GM23338 (cell line): ENCODE measurements at regions not wholly inside any gene's neighbourhood (a gene's known extent, or its start where the extent isn't known, plus 50 kb on each side); places are given as distances from the start of the nearest gene placed in this dataset.

Experiments used
- ATAC-seq: fragments of 200-7000 bp; cut with Tn5 transposase; 3 replicates; pipeline ENCODE4 v1.9.1; 2020
- DNase-seq: peaks from one replicate; pipeline ENCODE4 v3.0.0-alpha.2; 2015; ENCODE audit warnings: low spot score
- H2AFZ ChIP-seq: fragments of 200-600 bp; sonication (generic); 2 replicates; pipeline ENCODE4 v1.8.0; 2016; ENCODE audit warnings: antibody characterized with exemption, mild to moderate bottlenecking, moderate library complexity
- H3F3A ChIP-seq: fragments of 200-600 bp; sonication (generic); replicated peaks from 2 replicates; pipeline ENCODE4 v1.8.0; 2017; ENCODE audit warnings: antibody characterized with exemption, mixed run types, low read depth
- H3K27ac ChIP-seq: fragments of 200-600 bp; sonication (generic); 2 replicates; pipeline ENCODE4 v1.6.1; 2016; ENCODE audit warnings: low read depth
- H3K27me3 ChIP-seq: fragments of 200-600 bp; sonication (generic); 2 replicates; pipeline ENCODE4 v1.8.0; 2016; ENCODE audit warnings: mild to moderate bottlenecking, mixed run types, moderate library complexity; ENCODE audit not compliant: insufficient read depth
- H3K36me3 ChIP-seq: fragments of 200-600 bp; sonication (generic); 2 replicates; pipeline ENCODE4 v1.8.0; 2016; ENCODE audit warnings: mild to moderate bottlenecking; ENCODE audit not compliant: insufficient read depth
- H3K4me1 ChIP-seq: fragments of 200-600 bp; sonication (generic); 2 replicates; pipeline ENCODE4 v1.8.0; 2016; ENCODE audit warnings: mild to moderate bottlenecking, moderate library complexity; ENCODE audit not compliant: insufficient read depth
- H3K4me2 ChIP-seq: fragments of 200-600 bp; sonication (generic); 2 replicates; pipeline ENCODE4 v1.7.1; 2017; ENCODE audit warnings: mixed run types
- H3K4me3 ChIP-seq: fragments of 200-600 bp; sonication (generic); 2 replicates; pipeline ENCODE4 v1.6.1; 2016; ENCODE audit warnings: mixed run types
- H3K79me2 ChIP-seq: fragments of 200-600 bp; sonication (generic); replicated peaks from 2 replicates; pipeline ENCODE4 v1.8.0; 2017; ENCODE audit warnings: mild to moderate bottlenecking; ENCODE audit not compliant: insufficient read depth
- H3K9me2 ChIP-seq: fragments of 200-600 bp; sonication (generic); 2 replicates; pipeline ENCODE4 v1.8.0; 2017; ENCODE audit not compliant: insufficient read depth
- H4K20me1 ChIP-seq: fragments of 200-600 bp; sonication (generic); replicated peaks from 2 replicates; pipeline ENCODE4 v1.8.0; 2017; ENCODE audit warnings: mild to moderate bottlenecking; ENCODE audit not compliant: insufficient read depth
- H3K27ac Mint-ChIP-seq: 2 replicates; pipeline ENCODE4 v1.8.0; 2020; ENCODE audit warnings: inconsistent platforms, mild to moderate bottlenecking, moderate library complexity, mixed read lengths
- H3K27me3 Mint-ChIP-seq: 3 replicates; pipeline ENCODE4 v1.8.0; 2022; ENCODE audit warnings: low read depth, mild to moderate bottlenecking, moderate library complexity, mixed read lengths, inconsistent platforms; ENCODE audit not compliant: insufficient read depth, poor library complexity
- H3K36me3 Mint-ChIP-seq: 3 replicates; pipeline ENCODE4 v1.8.0; 2021; ENCODE audit warnings: low read depth, mild to moderate bottlenecking, inconsistent platforms, moderate library complexity, mixed read lengths
- H3K4me1 Mint-ChIP-seq: 3 replicates; pipeline ENCODE4 v1.8.0; 2020; ENCODE audit warnings: mild to moderate bottlenecking, inconsistent platforms, mixed read lengths
- H3K4me3 Mint-ChIP-seq: 3 replicates; pipeline ENCODE4 v1.8.0; 2021; ENCODE audit warnings: moderate library complexity, mild to moderate bottlenecking, inconsistent platforms, mixed read lengths
- H3K9me3 Mint-ChIP-seq: 3 replicates; pipeline ENCODE4 v1.8.0; 2020; ENCODE audit warnings: moderate library complexity, mild to moderate bottlenecking, inconsistent platforms, mixed read lengths
- CREB1 ChIP-seq: fragments of 250-450 bp; sonication (Bioruptor Pico); IDR thresholded peaks from 2 replicates; pipeline ENCODE4 v1.5.0; 2020; ENCODE audit warnings: low read depth, mild to moderate bottlenecking, moderate library complexity
- CTCF ChIP-seq, 2 experiments: fragments of 200-600 bp in 1 of 2; sonication (generic) in 1 of 2; conservative IDR thresholded peaks; 2 replicates each; pipeline versions ENCODE4 v1.5.1 to v1.6.1; 2016 to 2017; ENCODE audit warnings: antibody characterized with exemption in 2 of 2, low read depth in 2 of 2, mild to moderate bottlenecking in 2 of 2, moderate library complexity in 1 of 2
- ETS1 ChIP-seq: IDR thresholded peaks from 2 replicates; pipeline ENCODE4 v1.6.1; 2016; ENCODE audit warnings: antibody characterized with exemption
- EZH2 ChIP-seq: fragments of 200-600 bp; sonication (generic); IDR thresholded peaks from one replicate; pipeline ENCODE4 v1.8.0; 2017; ENCODE audit warnings: antibody characterized with exemption, mild to moderate bottlenecking, low read depth; ENCODE audit not compliant: unreplicated experiment
- EZH2phosphoT487 ChIP-seq: fragments of 200-600 bp; sonication (generic); IDR thresholded peaks from one replicate; pipeline ENCODE4 v1.8.1; 2018; ENCODE audit warnings: antibody characterized with exemption; ENCODE audit not compliant: unreplicated experiment
- JUNB ChIP-seq: IDR thresholded peaks from one replicate; pipeline ENCODE4 v1.6.1; 2016; ENCODE audit warnings: antibody characterized with exemption; ENCODE audit not compliant: unreplicated experiment
- NANOG ChIP-seq: IDR thresholded peaks from 2 replicates; pipeline ENCODE4 v1.6.1; 2016; ENCODE audit warnings: antibody characterized with exemption, borderline replicate concordance
- POLR2AphosphoS5 ChIP-seq: IDR thresholded peaks from 2 replicates; pipeline ENCODE4 v1.6.1; 2016; ENCODE audit warnings: antibody characterized with exemption, low read depth
- REST ChIP-seq: IDR thresholded peaks from one replicate; pipeline ENCODE4 v1.6.1; 2018; ENCODE audit warnings: antibody characterized with exemption; ENCODE audit not compliant: unreplicated experiment
- STAT1 ChIP-seq: IDR thresholded peaks from one replicate; pipeline ENCODE4 v1.6.1; 2016; ENCODE audit warnings: antibody characterized with exemption; ENCODE audit not compliant: unreplicated experiment
- ZNF114 ChIP-seq: fragments of 250-450 bp; sonication (Bioruptor Pico); IDR thresholded peaks from 2 replicates; pipeline ENCODE4 v1.5.0; 2020; ENCODE audit warnings: mild to moderate bottlenecking, moderate library complexity
- ZNF331 ChIP-seq: fragments of 250-450 bp; sonication (Bioruptor Pico); IDR thresholded peaks from 2 replicates; pipeline ENCODE4 v1.5.0; 2020; ENCODE audit warnings: low read depth, mild to moderate bottlenecking, moderate library complexity
- ZNF462 ChIP-seq: fragments of 250-450 bp; sonication (Bioruptor Pico); IDR thresholded peaks from 2 replicates; pipeline ENCODE4 v1.5.0; 2020; ENCODE audit warnings: mild to moderate bottlenecking, moderate library complexity

DNA sequence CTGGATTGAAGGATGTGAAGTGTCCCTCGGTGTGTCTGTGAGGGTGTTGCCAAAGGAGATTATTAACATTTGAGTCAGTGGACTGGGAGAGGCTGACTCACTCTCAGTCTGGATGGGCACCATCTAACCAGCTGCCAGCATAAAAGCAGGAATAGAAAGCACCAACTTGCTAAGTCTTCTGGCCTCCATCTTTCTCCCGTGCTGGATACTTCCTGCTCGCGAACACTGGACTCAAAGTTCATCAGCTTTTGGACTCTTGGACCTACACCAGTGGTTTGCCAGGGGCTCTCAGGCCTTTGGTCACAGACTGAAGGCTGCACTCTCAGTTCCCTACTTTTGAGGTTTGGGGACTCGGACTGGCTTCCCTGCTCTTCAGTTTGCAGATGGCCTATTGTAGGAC, 220.3 kb upstream of the LRFN2 start:
- ATAC-seq (no peak), DNase-seq (no peak)
- Histone ChIP-seq H3K36me3 (no peaks in the 10 kb centered on the region), H3F3A (no peaks in the 10 kb centered on the region), H3K27me3 (no peaks in the 10 kb centered on the region), H3K27ac (no peak overlapping the region), H4K20me1 (no peaks in the 10 kb centered on the region), H2AFZ (no peak overlapping the region), H3K79me2 (no peaks in the 10 kb centered on the region), H3K9me2 (no peaks in the 10 kb centered on the region), H3K4me1 (no peaks in the 10 kb centered on the region), H3K4me3 (no peak overlapping the region), H3K4me2 (no peak overlapping the region)
- Mint-ChIP-seq H3K27ac (no peak overlapping the region), H3K4me3 (no peak overlapping the region), H3K9me3 (no peaks in the 10 kb centered on the region; the same call in 2 of the 3 replicates), H3K27me3 (no peaks in the 10 kb centered on the region), H3K36me3 (no peaks in the 10 kb centered on the region), H3K4me1 (no peaks in the 10 kb centered on the region; the same call in 2 of the 3 replicates)
- TF ChIP-seq EZH2phosphoT487 (no peak), ZNF331 (CRISPR knock-in tag) (no peak), STAT1 (no peak), ETS1 (no peak), ZNF462 (CRISPR knock-in tag) (no peak), ZNF114 (CRISPR knock-in tag) (no peak), CTCF (conservative IDR thresholded peaks at IDR 0.05; ENCODE audit: low read depth in 2 of 2) (no peak), POLR2AphosphoS5 (no peak), CREB1 (CRISPR knock-in tag) (no peak), REST (no peak), EZH2 (no peak), JUNB (no peak), NANOG (no peak)
